ENCODE measurements at regions not wholly inside any gene's neighbourhood (a gene's known extent, or its start where the extent isn't known, plus 50 kb on each side); places are given as distances from the start of the nearest gene placed in this dataset.
"Not testable (repeated sequence)": the region's sequence is repeated elsewhere in the genome, so short reads cannot be mapped to it uniquely, and the experiment has no call there.

DNA sequence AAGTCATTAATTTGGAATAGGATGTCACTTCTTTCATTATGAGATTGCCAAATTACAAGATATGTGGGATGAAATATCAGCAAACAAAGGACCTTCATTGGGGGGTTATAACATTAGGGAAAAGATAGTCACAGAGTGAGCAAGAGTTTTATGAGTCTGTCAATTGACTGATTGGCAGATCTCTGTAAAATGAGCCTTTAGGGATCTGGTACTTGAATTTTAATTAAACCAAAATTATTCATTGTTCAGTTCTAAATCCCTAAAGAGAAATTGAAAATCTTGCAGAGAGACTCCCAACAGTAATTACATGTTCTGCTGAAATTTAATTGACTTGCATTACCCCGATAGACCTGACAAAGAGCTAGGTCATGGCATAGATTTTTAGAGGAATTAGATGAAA is 768.1 kb upstream of the SPRY2 start:
- Histone ChIP-seq H3K9ac (ENCODE audit: low read length) (no peak overlapping the region), H3K27ac (ENCODE audit: low read length) (no peak overlapping the region), H3K27me3 (ENCODE audit: low read length) (no peaks in the 10 kb centered on the region), H3K9me3 (ENCODE audit: low read length) (no peaks in the 10 kb centered on the region), H3F3A (ENCODE audit: low read length, unreplicated experiment) (no peaks in the 10 kb centered on the region), H3K79me2 (ENCODE audit: low read length) (no peaks in the 10 kb centered on the region), H3K4me3 (ENCODE audit: low read length) (no peak overlapping the region), H3K4me2 (ENCODE audit: low read length) (no peak overlapping the region), H3K4me1 (ENCODE audit: insufficient read depth, low read length) (no peaks in the 10 kb centered on the region), H4K20me1 (ENCODE audit: low read length) (no peaks in the 10 kb centered on the region), H3K36me3 (ENCODE audit: low read depth, low read length) (no peaks in the 10 kb centered on the region), H2AFZ (ENCODE audit: low read length) (no peak overlapping the region), H3K9me2 (replicated peaks; ENCODE audit: low read length) (no peaks in the 10 kb centered on the region)
- intact Hi-C loops (cut with micrococcal nuclease): no loop called here
- TF ChIP-seq EZH2phosphoT487 (IDR thresholded peaks at IDR 0.05; ENCODE audit: borderline replicate concordance, low read length): no peak
- TF ChIP-seq EZH2 (IDR thresholded peaks at IDR 0.05; ENCODE audit: low read length, unreplicated experiment): no peak
- TF ChIP-seq, protein P1, sequence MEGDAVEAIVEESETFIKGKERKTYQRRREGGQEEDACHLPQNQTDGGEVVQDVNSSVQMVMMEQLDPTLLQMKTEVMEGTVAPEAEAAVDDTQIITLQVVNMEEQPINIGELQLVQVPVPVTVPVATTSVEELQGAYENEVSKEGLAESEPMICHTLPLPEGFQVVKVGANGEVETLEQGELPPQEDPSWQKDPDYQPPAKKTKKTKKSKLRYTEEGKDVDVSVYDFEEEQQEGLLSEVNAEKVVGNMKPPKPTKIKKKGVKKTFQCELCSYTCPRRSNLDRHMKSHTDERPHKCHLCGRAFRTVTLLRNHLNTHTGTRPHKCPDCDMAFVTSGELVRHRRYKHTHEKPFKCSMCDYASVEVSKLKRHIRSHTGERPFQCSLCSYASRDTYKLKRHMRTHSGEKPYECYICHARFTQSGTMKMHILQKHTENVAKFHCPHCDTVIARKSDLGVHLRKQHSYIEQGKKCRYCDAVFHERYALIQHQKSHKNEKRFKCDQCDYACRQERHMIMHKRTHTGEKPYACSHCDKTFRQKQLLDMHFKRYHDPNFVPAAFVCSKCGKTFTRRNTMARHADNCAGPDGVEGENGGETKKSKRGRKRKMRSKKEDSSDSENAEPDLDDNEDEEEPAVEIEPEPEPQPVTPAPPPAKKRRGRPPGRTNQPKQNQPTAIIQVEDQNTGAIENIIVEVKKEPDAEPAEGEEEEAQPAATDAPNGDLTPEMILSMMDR (conservative IDR thresholded peaks at IDR 0.05; ENCODE audit: low read depth, low read length): no peak
- ATAC-seq (no peak), DNase-seq (no peak)
- ChIA-PET POLR2A (ENCODE audit: unreplicated experiment) (no interaction called here), CTCF (no interaction called here)
- BruUV-seq (replicated peaks): no TSS peak

DNA sequence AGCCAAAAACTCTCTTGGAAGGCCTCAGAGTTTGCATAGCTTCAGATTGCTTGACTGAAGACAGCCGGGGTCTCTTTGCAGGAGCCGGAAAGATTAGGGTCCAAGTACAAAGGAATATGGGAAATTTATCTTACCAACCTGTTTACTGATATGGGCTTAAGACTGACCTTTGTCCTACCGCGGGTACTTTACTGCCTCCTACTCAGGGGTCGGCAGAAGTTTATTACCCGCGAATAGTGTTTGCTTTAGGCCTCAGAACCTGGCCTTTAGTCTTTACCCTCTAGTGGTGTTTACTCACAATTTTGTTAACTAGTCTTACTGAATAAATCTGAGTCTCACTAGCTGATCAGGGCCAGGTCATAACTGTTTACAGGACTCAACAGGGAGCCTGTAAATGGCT is 765.4 kb upstream of the SPRY2 start:
- Histone ChIP-seq H3K27ac (ENCODE audit: low read length) (no peak overlapping the region), H3K9me2 (replicated peaks; ENCODE audit: low read length) (no peaks in the 10 kb centered on the region), H4K20me1 (ENCODE audit: low read length) (no peaks in the 10 kb centered on the region), H3K9ac (ENCODE audit: low read length) (no peak overlapping the region), H3K4me3 (ENCODE audit: low read length) (no peak overlapping the region), H3K36me3 (ENCODE audit: low read depth, low read length) (no peaks in the 10 kb centered on the region), H3K4me2 (ENCODE audit: low read length) (no peak overlapping the region), H3K27me3 (ENCODE audit: low read length) (no peaks in the 10 kb centered on the region), H3K9me3 (ENCODE audit: low read length) (no peaks in the 10 kb centered on the region), H3F3A (ENCODE audit: low read length, unreplicated experiment) (no peaks in the 10 kb centered on the region), H2AFZ (ENCODE audit: low read length) (no peak overlapping the region), H3K79me2 (ENCODE audit: low read length) (no peaks in the 10 kb centered on the region), H3K4me1 (ENCODE audit: insufficient read depth, low read length) (no peaks in the 10 kb centered on the region)
- ATAC-seq (no peak), DNase-seq (no peak)
- POLR2A ChIA-PET (ENCODE audit: unreplicated experiment): no interaction called here
- CTCF ChIA-PET: no interaction called here
- BruUV-seq (replicated peaks): no TSS peak
- intact Hi-C loops (cut with micrococcal nuclease): no loop called here
- TF ChIP-seq, protein P1 (conservative IDR thresholded peaks at IDR 0.05; ENCODE audit: low read depth, low read length): no peak
- TF ChIP-seq EZH2 (IDR thresholded peaks at IDR 0.05; ENCODE audit: low read length, unreplicated experiment): no peak
- no peak for TF ChIP-seq EZH2phosphoT487 (IDR thresholded peaks at IDR 0.05; ENCODE audit: borderline replicate concordance, low read length)

DNA sequence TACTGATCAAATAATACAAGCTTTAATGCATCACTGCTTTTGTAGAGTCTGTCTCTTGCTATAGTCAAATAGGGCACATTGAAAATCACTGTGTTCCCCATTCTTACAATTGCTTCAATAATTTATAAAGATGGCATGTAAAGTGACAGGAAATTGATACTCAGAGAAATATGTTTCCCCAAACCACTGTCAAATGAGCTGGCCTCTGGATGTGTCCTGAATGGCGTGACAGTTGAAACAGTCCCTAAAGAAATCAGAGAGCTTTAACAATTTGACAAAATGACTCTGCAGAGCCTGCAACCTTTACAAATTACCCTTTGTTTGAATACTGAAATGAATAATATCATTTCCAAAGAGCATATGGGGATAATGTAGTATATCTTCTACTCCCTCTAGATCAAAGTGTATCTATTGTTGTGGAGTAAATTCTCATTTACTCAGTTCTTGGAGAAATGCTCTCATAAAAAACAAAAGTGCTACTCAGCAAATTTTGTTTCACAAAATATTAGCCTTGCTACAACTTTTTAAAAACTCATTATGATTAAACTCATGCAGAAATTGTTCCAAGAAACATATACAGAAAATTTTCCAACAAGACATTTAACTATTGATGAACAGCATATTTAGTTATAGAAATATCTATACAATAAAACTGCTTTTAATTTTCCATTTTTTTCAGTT is 763.2 kb upstream of the SPRY2 start:
- intact Hi-C loops (cut with micrococcal nuclease): no loop called here
- Histone ChIP-seq H3F3A (ENCODE audit: low read length, unreplicated experiment) (no peaks in the 10 kb centered on the region), H3K79me2 (ENCODE audit: low read length) (no peaks in the 10 kb centered on the region), H3K4me3 (ENCODE audit: low read length) (no peak overlapping the region), H3K9ac (ENCODE audit: low read length) (no peak overlapping the region), H3K4me2 (ENCODE audit: low read length) (no peak overlapping the region), H2AFZ (ENCODE audit: low read length) (no peak overlapping the region), H3K36me3 (ENCODE audit: low read depth, low read length) (no peaks in the 10 kb centered on the region), H3K9me2 (replicated peaks; ENCODE audit: low read length) (no peaks in the 10 kb centered on the region), H3K27ac (ENCODE audit: low read length) (no peak overlapping the region), H3K27me3 (ENCODE audit: low read length) (no peaks in the 10 kb centered on the region), H3K9me3 (ENCODE audit: low read length) (no peaks in the 10 kb centered on the region), H3K4me1 (ENCODE audit: insufficient read depth, low read length) (no peaks in the 10 kb centered on the region), H4K20me1 (ENCODE audit: low read length) (no peaks in the 10 kb centered on the region)
- ChIA-PET POLR2A (ENCODE audit: unreplicated experiment) (no interaction called here), CTCF (no interaction called here)
- no TSS peak for BruUV-seq (replicated peaks)
- DNase-seq (no peak), ATAC-seq (no peak)
- TF ChIP-seq, protein P1 (conservative IDR thresholded peaks at IDR 0.05; ENCODE audit: low read depth, low read length): no peak
- no peak for TF ChIP-seq EZH2 (IDR thresholded peaks at IDR 0.05; ENCODE audit: low read length, unreplicated experiment)
- no peak for TF ChIP-seq EZH2phosphoT487 (IDR thresholded peaks at IDR 0.05; ENCODE audit: borderline replicate concordance, low read length)

DNA sequence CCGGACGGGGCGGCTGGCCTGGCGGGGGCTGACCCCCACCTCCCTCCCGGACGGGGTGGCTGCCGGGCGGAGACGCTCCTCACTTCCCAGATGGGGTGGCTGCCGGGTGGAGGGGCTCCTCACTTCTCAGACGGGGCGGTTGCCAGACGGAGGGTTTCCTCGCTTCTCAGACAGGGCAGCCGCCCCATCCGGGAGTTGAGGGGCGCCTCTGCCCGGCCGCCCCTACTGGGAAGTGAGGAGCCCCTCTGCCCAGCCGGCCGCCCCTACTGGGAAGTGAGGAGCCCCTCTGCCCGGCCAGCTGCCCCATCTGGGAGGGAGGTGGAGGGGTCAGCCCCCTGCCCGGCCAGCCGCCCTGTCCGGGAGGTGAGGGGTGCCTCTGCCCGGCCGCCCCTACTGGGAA is 761.1 kb upstream of the SPRY2 start:
- H3K9ac ChIP-seq (ENCODE audit: low read length); BruUV-seq (replicated peaks); H3K9me3 ChIP-seq (ENCODE audit: low read length); ATAC-seq; H3K27me3 ChIP-seq (ENCODE audit: low read length); H4K20me1 ChIP-seq (ENCODE audit: low read length); H3K4me3 ChIP-seq (ENCODE audit: low read length); intact Hi-C loops (cut with micrococcal nuclease); DNase-seq; CTCF ChIA-PET; H3K9me2 ChIP-seq (replicated peaks; ENCODE audit: low read length); H3K4me1 ChIP-seq (ENCODE audit: insufficient read depth, low read length); H3F3A ChIP-seq (ENCODE audit: low read length, unreplicated experiment); H3K79me2 ChIP-seq (ENCODE audit: low read length); H2AFZ ChIP-seq (ENCODE audit: low read length); POLR2A ChIA-PET (ENCODE audit: unreplicated experiment); H3K27ac ChIP-seq (ENCODE audit: low read length); H3K4me2 ChIP-seq (ENCODE audit: low read length); H3K36me3 ChIP-seq (ENCODE audit: low read depth, low read length): not testable (repeated sequence)
